Colonic mucosa (tissue), 4 donors: ENCODE measurements at regions not wholly inside any gene's neighbourhood (a gene's known extent, or its start where the extent isn't known, plus 50 kb on each side); places are given as distances from the start of the nearest gene placed in this dataset.

Experiments
- DNase-seq: peaks from one replicate; pipeline ENCODE4 v3.0.0-alpha.2; 2020
- H3K27ac ChIP-seq: fragments of 200-600 bp; one replicate; pipeline ENCODE4 v1.8.0; 2021
- H3K27me3 ChIP-seq: fragments of 200-600 bp; one replicate; pipeline ENCODE4 v1.8.0; 2021
- H3K36me3 ChIP-seq: fragments of 200-600 bp; one replicate; pipeline ENCODE4 v1.8.0; 2021
- H3K4me1 ChIP-seq: fragments of 200-600 bp; one replicate; pipeline ENCODE4 v1.8.0; 2021; ENCODE audit warnings: mild to moderate bottlenecking
- H3K4me3 ChIP-seq: fragments of 200-600 bp; one replicate; pipeline ENCODE4 v1.8.0; 2021
- H3K9ac ChIP-seq, 2 donors: one replicate each; pipeline ENCODE4 v1.7.0; 2013; ENCODE audit warnings: control low read depth in 2 of 2, low read depth in 2 of 2, low read length in 2 of 2
- H3K9me3 ChIP-seq: fragments of 200-600 bp; one replicate; pipeline ENCODE4 v1.8.0; 2021
- intact Hi-C: fragments of 100-400 bp; cut with DNase I; formaldehyde crosslinking; loops from one replicate; pipeline ENCODE4 v1.14.1; 2022
- TF ChIP-seq, protein P1 (sequence below): fragments of 200-600 bp; IDR thresholded peaks from one replicate; pipeline ENCODE4 v1.8.0; 2022; ENCODE audit warnings: antibody characterized with exemption, mild to moderate bottlenecking
- donor health status: healthy.
- donor health status: DM: no; HTN: no; CAD: no.
- donor health status: DM: no; HTN: no; CAD: no.

DNA sequence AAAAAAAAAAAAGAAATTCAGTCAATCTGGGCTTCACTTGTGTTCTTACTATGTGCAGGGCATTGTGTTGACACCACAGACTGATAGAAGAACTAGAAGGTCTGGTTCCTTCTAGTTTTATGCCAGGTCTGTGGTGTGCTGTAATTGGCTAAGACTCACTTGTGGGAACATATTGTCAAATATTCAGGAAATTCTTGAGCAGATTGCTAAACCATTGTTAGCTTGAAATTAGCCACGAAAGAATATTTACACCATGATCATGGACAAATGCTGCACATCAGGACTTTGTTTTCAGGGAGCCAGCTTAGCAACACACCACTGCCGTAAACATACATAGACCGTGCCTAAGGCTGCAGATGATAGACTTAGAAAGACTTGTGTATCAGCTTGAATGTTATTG, 74.6 kb downstream of the GTPBP8 start:
- Histone ChIP-seq H3K9ac (no peak overlapping the region), H3K27me3 (no peaks in the 10 kb centered on the region), H3K4me3 (no peak overlapping the region), H3K4me1 (no peaks in the 10 kb centered on the region), H3K36me3 (no peaks in the 10 kb centered on the region), H3K9me3 (no peaks in the 10 kb centered on the region), H3K27ac (no peak overlapping the region)
- TF ChIP-seq, protein P1, sequence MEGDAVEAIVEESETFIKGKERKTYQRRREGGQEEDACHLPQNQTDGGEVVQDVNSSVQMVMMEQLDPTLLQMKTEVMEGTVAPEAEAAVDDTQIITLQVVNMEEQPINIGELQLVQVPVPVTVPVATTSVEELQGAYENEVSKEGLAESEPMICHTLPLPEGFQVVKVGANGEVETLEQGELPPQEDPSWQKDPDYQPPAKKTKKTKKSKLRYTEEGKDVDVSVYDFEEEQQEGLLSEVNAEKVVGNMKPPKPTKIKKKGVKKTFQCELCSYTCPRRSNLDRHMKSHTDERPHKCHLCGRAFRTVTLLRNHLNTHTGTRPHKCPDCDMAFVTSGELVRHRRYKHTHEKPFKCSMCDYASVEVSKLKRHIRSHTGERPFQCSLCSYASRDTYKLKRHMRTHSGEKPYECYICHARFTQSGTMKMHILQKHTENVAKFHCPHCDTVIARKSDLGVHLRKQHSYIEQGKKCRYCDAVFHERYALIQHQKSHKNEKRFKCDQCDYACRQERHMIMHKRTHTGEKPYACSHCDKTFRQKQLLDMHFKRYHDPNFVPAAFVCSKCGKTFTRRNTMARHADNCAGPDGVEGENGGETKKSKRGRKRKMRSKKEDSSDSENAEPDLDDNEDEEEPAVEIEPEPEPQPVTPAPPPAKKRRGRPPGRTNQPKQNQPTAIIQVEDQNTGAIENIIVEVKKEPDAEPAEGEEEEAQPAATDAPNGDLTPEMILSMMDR, result no peak
- no peak for DNase-seq
- intact Hi-C loops, result no loop called here

DNA sequence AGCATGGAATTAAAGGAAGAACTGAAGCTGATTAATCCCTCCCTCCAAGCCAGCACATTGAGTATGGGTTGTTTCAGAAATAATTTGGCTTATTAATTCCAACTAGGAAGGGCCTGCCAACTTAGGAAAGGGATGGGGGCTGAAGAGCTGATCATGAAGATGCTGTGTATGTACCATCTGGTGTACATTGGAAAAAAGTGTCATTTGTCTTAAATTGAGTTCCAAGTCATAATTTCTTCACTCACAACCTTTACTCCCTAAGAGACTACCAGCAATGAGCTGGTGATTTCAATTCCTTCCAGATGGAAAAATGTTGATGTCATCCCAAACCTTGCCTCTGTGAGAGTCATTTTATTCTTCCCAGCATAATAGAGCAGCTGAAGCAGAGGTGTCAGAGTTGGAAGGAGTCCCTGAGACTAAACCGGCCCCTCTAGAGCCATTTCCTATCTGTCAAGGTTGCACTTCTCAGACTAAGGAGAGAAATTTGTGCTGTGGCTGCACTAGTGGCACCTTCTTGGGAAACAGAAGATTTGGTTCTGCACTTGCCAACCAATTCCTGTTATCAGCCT, 79.4 kb downstream of the GTPBP8 start:
- TF ChIP-seq, protein P1, result no peak
- H3K9me3 ChIP-seq, result no peaks in the 10 kb centered on the region
- no peak overlapping the region for H3K9ac ChIP-seq
- H3K27ac ChIP-seq, result no peak overlapping the region
- no peaks in the 10 kb centered on the region for H3K36me3 ChIP-seq
- H3K4me1 ChIP-seq, result no peaks in the 10 kb centered on the region
- intact Hi-C loops, result no loop called here
- no peaks in the 10 kb centered on the region for H3K27me3 ChIP-seq
- H3K4me3 ChIP-seq, result no peak overlapping the region
- DNase-seq, result no peak

DNA sequence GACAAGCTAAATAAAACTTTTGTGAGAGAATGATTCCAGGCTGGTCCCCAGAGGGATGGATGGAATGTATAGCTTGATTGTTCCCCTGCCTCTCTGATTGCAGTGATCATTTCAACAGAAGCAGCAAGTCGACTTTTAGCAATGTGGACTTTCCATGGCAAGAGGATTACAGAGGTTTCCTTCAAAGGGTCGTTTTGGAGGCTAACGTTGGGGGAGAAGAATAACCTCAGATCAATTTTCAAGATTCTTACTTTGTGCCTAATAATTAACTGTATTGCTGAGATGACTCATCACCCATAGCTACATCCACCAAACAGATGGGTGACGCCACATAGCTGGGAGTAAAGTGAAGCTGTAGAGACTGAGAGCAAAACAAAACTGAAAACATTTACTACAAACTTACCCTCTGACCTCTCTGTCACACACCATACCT, 79.9 kb downstream of the GTPBP8 start:
- no peak overlapping the region for H3K9ac ChIP-seq
- H3K27me3 ChIP-seq, result no peaks in the 10 kb centered on the region
- intact Hi-C loops, result no loop called here
- H3K36me3 ChIP-seq, result no peaks in the 10 kb centered on the region
- DNase-seq, result no peak
- H3K4me1 ChIP-seq, result no peaks in the 10 kb centered on the region
- H3K27ac ChIP-seq, result no peak overlapping the region
- H3K9me3 ChIP-seq, result no peaks in the 10 kb centered on the region
- no peak overlapping the region for H3K4me3 ChIP-seq
- TF ChIP-seq, protein P1, result no peak

DNA sequence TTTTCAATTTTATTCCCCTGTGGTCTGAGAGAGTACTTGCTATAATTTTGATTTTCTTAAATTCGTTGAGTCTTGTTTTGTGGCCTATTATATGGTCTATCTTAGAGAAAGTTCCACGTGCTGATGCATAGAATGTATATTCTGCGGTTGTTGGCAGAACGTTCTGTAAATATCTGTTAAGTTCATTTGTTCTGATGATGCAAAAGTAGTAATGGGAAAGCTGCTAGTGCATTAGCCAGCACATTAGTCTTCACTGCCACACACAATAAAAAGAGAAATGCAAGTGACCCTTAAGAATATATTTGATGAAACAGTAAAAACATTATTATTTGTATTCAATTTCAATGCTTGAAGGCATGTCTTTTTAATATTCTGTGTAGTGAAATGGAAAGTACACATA, 84.8 kb downstream of the GTPBP8 start:
- no peak overlapping the region for H3K4me3 ChIP-seq
- TF ChIP-seq, protein P1, result no peak
- intact Hi-C loops, result no loop called here
- H3K9me3 ChIP-seq, result no peaks in the 10 kb centered on the region
- H3K27ac ChIP-seq, result no peak overlapping the region
- no peak for DNase-seq
- no peak overlapping the region for H3K9ac ChIP-seq
- no peaks in the 10 kb centered on the region for H3K36me3 ChIP-seq
- no peaks in the 10 kb centered on the region for H3K27me3 ChIP-seq
- H3K4me1 ChIP-seq, result no peaks in the 10 kb centered on the region

DNA sequence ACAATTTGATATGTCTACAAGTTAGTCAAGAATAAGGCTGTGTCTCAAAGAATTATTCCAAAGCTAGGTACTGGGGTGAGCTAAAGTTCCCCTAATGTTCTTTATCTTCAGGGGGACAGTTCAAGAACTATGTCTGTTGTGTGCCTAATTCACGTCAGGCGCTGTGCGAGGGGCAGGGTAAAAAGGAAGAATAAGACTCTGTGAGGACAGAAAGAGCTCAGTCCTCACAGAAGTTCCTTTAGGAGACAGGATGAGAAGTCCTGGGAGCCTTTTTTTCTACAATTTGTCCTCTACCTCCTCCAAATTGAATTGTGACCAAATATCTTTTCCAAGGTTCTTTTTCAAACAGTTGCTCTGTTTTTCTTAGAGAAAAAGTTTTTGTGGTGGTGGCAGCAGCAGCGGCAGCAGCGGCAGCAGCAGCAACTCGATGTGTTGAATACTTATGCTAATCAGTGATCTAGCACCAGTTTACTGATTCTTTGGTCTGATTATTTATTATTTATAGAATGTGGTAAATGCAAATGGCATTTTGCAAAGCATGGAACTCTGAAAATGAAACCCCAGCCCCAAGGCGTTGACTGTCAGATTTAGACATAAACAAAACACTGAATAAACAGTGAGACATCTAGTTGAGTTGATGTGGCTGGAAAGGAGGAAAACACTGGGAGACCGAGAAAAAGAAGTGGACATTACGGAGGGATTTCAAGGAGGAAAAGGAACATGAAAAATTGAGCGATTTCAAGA, 88.6 kb downstream of the GTPBP8 start:
- Histone ChIP-seq H3K27ac (no peak overlapping the region), H3K36me3 (no peaks in the 10 kb centered on the region), H3K4me3 (no peak overlapping the region), H3K4me1 (no peaks in the 10 kb centered on the region), H3K9ac (no peak overlapping the region), H3K9me3 (no peaks in the 10 kb centered on the region), H3K27me3 (no peaks in the 10 kb centered on the region)
- DNase-seq, result no peak
- TF ChIP-seq, protein P1, result no peak
- intact Hi-C loops, result no loop called here
